HepG2 (cell line): ENCODE measurements at regions not wholly inside any gene's neighbourhood (a gene's known extent, or its start where the extent isn't known, plus 50 kb on each side); places are given as distances from the start of the nearest gene placed in this dataset.

Source experiments
- ARNTL ChIP-seq: sonication (generic); formaldehyde crosslinking; IDR thresholded peaks from 2 replicates; pipeline ENCODE4 v1.4.0; 2020; ENCODE audit warnings: mild to moderate bottlenecking, missing genetic modification reagents
- CTCF ChIP-seq: sonication (generic); formaldehyde crosslinking; IDR thresholded peaks from 2 replicates; pipeline ENCODE4 v1.5.0; 2020; ENCODE audit warnings: mild to moderate bottlenecking, missing genetic modification reagents, moderate library complexity
- GLI4 ChIP-seq: sonication (generic); formaldehyde crosslinking; IDR thresholded peaks from 2 replicates; pipeline ENCODE4 v1.5.1; 2020; ENCODE audit warnings: missing genetic modification reagents, mild to moderate bottlenecking, moderate library complexity, borderline replicate concordance
- HMGXB3 ChIP-seq: sonication (generic); formaldehyde crosslinking; IDR thresholded peaks from 2 replicates; pipeline ENCODE4 v1.4.0; 2020; ENCODE audit warnings: missing genetic modification reagents, borderline replicate concordance
- IRF1 ChIP-seq: sonication (generic); formaldehyde crosslinking; IDR thresholded peaks from 2 replicates; pipeline ENCODE4 v1.4.0; 2020; ENCODE audit warnings: low read depth, mild to moderate bottlenecking, missing genetic modification reagents
- MXI1 ChIP-seq: IDR thresholded peaks from 3 replicates; pipeline ENCODE4 v1.6.1; 2012; ENCODE audit warnings: low read depth, low read length, inconsistent platforms, borderline replicate concordance
- NR1H2 ChIP-seq: sonication (generic); formaldehyde crosslinking; IDR thresholded peaks from 2 replicates; pipeline ENCODE4 v1.8.1; 2022; ENCODE audit warnings: low read depth, missing genetic modification reagents, borderline replicate concordance
- ZNF24 ChIP-seq: fragments of 450-650 bp; IDR thresholded peaks from 2 replicates; pipeline ENCODE4 v1.6.1; 2017; ENCODE audit warnings: antibody characterized with exemption, mild to moderate bottlenecking
- ZNF670 ChIP-seq: sonication (generic); formaldehyde crosslinking; IDR thresholded peaks from 2 replicates; pipeline ENCODE4 v1.8.0; 2022; ENCODE audit warnings: mild to moderate bottlenecking, missing genetic modification reagents, borderline replicate concordance
- TF ChIP-seq, protein P1 (sequence below): sonication (generic); formaldehyde crosslinking; IDR thresholded peaks from 2 replicates; pipeline ENCODE4 v1.8.1; 2023; ENCODE audit warnings: mild to moderate bottlenecking, missing genetic modification reagents, borderline replicate concordance
- TF ChIP-seq, protein P2 (sequence below): fragments of 450-650 bp; IDR thresholded peaks from 2 replicates; pipeline ENCODE4 v1.6.1; 2016
- TF ChIP-seq, protein P3 (sequence below): sonication (generic); formaldehyde crosslinking; conservative IDR thresholded peaks from 2 replicates; pipeline ENCODE4 v1.4.0; 2020; ENCODE audit warnings: missing genetic modification reagents

DNA sequence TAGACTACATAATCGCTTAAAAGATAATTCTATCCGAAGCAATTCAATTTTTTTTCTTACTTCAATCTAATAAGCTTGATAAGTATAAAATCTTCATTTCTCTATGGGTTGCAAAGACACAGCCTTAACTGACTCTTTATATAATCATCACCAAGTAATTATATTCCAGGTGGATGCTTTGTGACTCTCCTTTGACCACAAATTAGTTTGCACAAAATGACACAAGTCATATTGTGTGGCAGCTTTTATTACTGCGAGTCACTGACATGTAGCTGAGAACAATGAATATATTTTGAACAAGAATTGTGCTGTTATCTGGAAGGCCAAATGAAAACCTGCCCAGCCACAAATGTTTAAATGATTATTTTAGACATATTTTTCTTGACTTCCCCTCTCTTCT, 1727.8 kb downstream of the ARAP2 start:
- no peak for TF ChIP-seq MXI1
- no peak for TF ChIP-seq NR1H2 (CRISPR knock-in tag)
- TF ChIP-seq CTCF (CRISPR knock-in tag): no peak
- TF ChIP-seq GLI4 (CRISPR knock-in tag): no peak
- no peak for TF ChIP-seq HMGXB3
- TF ChIP-seq, protein P1, sequence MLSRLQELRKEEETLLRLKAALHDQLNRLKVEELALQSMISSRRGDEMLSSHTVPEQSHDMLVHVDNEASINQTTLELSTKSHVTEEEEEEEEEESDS: no peak
- TF ChIP-seq ARNTL: no peak
- no peak for TF ChIP-seq ZNF24
- TF ChIP-seq IRF1 (CRISPR knock-in tag): no peak
- TF ChIP-seq, protein P2, sequence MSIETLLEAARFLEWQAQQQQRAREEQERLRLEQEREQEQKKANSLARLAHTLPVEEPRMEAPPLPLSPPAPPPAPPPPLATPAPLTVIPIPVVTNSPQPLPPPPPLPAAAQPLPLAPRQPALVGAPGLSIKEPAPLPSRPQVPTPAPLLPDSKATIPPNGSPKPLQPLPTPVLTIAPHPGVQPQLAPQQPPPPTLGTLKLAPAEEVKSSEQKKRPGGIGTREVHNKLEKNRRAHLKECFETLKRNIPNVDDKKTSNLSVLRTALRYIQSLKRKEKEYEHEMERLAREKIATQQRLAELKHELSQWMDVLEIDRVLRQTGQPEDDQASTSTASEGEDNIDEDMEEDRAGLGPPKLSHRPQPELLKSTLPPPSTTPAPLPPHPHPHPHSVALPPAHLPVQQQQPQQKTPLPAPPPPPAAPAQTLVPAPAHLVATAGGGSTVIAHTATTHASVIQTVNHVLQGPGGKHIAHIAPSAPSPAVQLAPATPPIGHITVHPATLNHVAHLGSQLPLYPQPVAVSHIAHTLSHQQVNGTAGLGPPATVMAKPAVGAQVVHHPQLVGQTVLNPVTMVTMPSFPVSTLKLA: no peak
- TF ChIP-seq ZNF670 (CRISPR knock-in tag): no peak
- TF ChIP-seq, protein P3, sequence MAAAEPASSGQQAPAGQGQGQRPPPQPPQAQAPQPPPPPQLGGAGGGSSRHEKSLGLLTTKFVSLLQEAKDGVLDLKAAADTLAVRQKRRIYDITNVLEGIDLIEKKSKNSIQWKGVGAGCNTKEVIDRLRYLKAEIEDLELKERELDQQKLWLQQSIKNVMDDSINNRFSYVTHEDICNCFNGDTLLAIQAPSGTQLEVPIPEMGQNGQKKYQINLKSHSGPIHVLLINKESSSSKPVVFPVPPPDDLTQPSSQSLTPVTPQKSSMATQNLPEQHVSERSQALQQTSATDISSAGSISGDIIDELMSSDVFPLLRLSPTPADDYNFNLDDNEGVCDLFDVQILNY: no peak
